Caco-2 (cell line): ENCODE measurements at regions not wholly inside any gene's neighbourhood (a gene's known extent, or its start where the extent isn't known, plus 50 kb on each side); places are given as distances from the start of the nearest gene placed in this dataset.

Experiments
- BruUV-seq: library from RNA; stranded (reverse); fragments of 400-500 nt; replicated peaks from 2 replicates; lab custom pipeline; 2021; lab: Mats Ljungman, UMichigan
- CTCF ChIA-PET: fragments of 300-600 bp; sonication (Branson Sonifier 250); formaldehyde crosslinking; loops from one replicate; lab custom pipeline; 2022; ENCODE audit warnings: antibody characterized with exemption; lab: Charles Lee
- POLR2A ChIA-PET: fragments of 300-600 bp; sonication (Branson Sonifier 250); formaldehyde crosslinking; loops from one replicate; lab custom pipeline; 2022; ENCODE audit warnings: antibody characterized with exemption; lab: Charles Lee
- DNase-seq, 2 experiments: peaks; one replicate each; pipeline versions ENCODE4 v3.0.0 to v3.0.0-alpha.2; 2020 to 2022
- H3K27me3 ChIP-seq: replicated peaks from 2 replicates; pipeline ENCODE4 v1.6.0; 2011; ENCODE audit warnings: low read length; ENCODE audit not compliant: control insufficient read depth, insufficient read depth
- H3K36me3 ChIP-seq: 2 replicates; pipeline ENCODE4 v1.5.1; 2011; ENCODE audit warnings: low read length; ENCODE audit not compliant: control insufficient read depth, insufficient read depth
- H3K4me1 ChIP-seq: fragments of 250-450 bp; sonication (Bioruptor Pico); 2 replicates; pipeline ENCODE4 v1.5.1; 2020; ENCODE audit warnings: mild to moderate bottlenecking
- H3K4me3 ChIP-seq: 2 replicates; pipeline ENCODE4 v1.5.1; 2011; ENCODE audit warnings: low read depth, mild to moderate bottlenecking, control low read depth, low read length
- H3K9me3 ChIP-seq: fragments of 250-450 bp; sonication (Bioruptor Pico); 2 replicates; pipeline ENCODE4 v1.5.1; 2020; ENCODE audit warnings: mild to moderate bottlenecking, moderate library complexity
- H3K27ac Mint-ChIP-seq: one replicate; pipeline ENCODE4 v1.8.0; 2022; ENCODE audit warnings: mixed read lengths; ENCODE audit not compliant: unreplicated experiment
- H3K27me3 Mint-ChIP-seq: one replicate; pipeline ENCODE4 v1.8.0; 2022; ENCODE audit warnings: mixed read lengths; ENCODE audit not compliant: insufficient read depth, unreplicated experiment
- H3K36me3 Mint-ChIP-seq: one replicate; pipeline ENCODE4 v1.8.0; 2022; ENCODE audit warnings: mild to moderate bottlenecking, mixed read lengths; ENCODE audit not compliant: insufficient read depth, unreplicated experiment
- H3K4me1 Mint-ChIP-seq: one replicate; pipeline ENCODE4 v1.8.0; 2022; ENCODE audit warnings: low read depth, mixed read lengths; ENCODE audit not compliant: unreplicated experiment
- H3K4me3 Mint-ChIP-seq: one replicate; pipeline ENCODE4 v1.8.0; 2022; ENCODE audit warnings: mild to moderate bottlenecking, moderate library complexity, mixed read lengths; ENCODE audit not compliant: unreplicated experiment
- H3K9me3 Mint-ChIP-seq: one replicate; pipeline ENCODE4 v1.8.0; 2022; ENCODE audit warnings: mixed read lengths; ENCODE audit not compliant: unreplicated experiment
- intact Hi-C: fragments of 100-400 bp; cut with micrococcal nuclease; formaldehyde crosslinking; loops from one replicate; pipeline ENCODE4 v1.10.0; 2022; ENCODE audit not compliant: unreplicated experiment
- TF ChIP-seq, protein P1 (sequence below), 2 experiments: fragments of 200-600 bp in 1 of 2; IDR thresholded peaks; 1 replicate in 1 of 2; 2 replicates in 1 of 2; pipeline versions ENCODE4 v1.5.1 to v1.8.0; 2011 to 2022; ENCODE audit warnings: antibody characterized with exemption in 1 of 2, control low read depth in 1 of 2, inconsistent platforms in 1 of 2, low read depth in 1 of 2, low read length in 1 of 2, mild to moderate bottlenecking in 1 of 2, moderate library complexity in 1 of 2; ENCODE audit not compliant: insufficient read depth in 1 of 2, severe bottlenecking in 1 of 2, unreplicated experiment in 1 of 2

- Histone ChIP-seq H3K4me3 (no peak overlapping the region), H3K4me1 (no peaks in the 10 kb centered on the region), H3K36me3 (no peaks in the 10 kb centered on the region), H3K27me3 (no peaks in the 10 kb centered on the region), H3K9me3 (no peaks in the 10 kb centered on the region)
- Mint-ChIP-seq H3K27me3 (peaks cover 6% of the 10 kb centered on the region), H3K4me1 (no peaks in the 10 kb centered on the region), H3K36me3 (no peaks in the 10 kb centered on the region), H3K4me3 (no peak overlapping the region), H3K9me3 (no peaks in the 10 kb centered on the region), H3K27ac (no peak overlapping the region)
- no TSS peak for BruUV-seq
- DNase-seq: no peak
- TF ChIP-seq, protein P1, sequence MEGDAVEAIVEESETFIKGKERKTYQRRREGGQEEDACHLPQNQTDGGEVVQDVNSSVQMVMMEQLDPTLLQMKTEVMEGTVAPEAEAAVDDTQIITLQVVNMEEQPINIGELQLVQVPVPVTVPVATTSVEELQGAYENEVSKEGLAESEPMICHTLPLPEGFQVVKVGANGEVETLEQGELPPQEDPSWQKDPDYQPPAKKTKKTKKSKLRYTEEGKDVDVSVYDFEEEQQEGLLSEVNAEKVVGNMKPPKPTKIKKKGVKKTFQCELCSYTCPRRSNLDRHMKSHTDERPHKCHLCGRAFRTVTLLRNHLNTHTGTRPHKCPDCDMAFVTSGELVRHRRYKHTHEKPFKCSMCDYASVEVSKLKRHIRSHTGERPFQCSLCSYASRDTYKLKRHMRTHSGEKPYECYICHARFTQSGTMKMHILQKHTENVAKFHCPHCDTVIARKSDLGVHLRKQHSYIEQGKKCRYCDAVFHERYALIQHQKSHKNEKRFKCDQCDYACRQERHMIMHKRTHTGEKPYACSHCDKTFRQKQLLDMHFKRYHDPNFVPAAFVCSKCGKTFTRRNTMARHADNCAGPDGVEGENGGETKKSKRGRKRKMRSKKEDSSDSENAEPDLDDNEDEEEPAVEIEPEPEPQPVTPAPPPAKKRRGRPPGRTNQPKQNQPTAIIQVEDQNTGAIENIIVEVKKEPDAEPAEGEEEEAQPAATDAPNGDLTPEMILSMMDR (IDR thresholded peaks at IDR 0.05; ENCODE audit: insufficient read depth in 1 of 2, low read depth in 1 of 2, low read length in 1 of 2, severe bottlenecking in 1 of 2, unreplicated experiment in 1 of 2): no peak
- intact Hi-C loops: no loop called here
- POLR2A ChIA-PET: no interaction called here
- CTCF ChIA-PET: no interaction called here
Observed at GRCh38 chr5:158373608-158374395, 514.9 kb upstream of the CLINT1 start.

DNA sequence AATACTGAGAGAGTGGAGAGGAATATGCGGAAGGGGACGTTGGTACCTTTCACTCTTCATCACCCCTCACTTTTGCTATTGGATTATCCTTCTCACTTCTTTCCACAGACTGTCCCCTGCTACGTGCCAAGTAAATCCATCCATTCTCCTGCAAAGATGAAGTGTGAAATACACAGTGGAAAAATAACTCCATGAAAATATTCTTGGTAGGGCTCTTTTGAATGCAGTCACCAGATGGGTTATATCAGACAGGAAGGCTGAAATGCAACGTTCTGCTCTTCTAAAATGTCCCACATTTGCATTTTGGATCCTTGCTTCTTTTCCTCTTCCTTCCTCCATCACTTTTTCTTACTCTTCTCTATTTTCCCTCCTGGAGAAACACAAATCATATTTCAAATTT, 510.3 kb upstream of the CLINT1 start:
- Mint-ChIP-seq H3K4me3 (no peak overlapping the region), H3K4me1 (peaks cover 6% of the 10 kb centered on the region), H3K36me3 (no peaks in the 10 kb centered on the region), H3K9me3 (no peaks in the 10 kb centered on the region), H3K27me3 (peaks cover 4% of the 10 kb centered on the region), H3K27ac (no peak overlapping the region)
- H3K36me3 ChIP-seq: no peaks in the 10 kb centered on the region
- H3K27me3 ChIP-seq: no peaks in the 10 kb centered on the region
- intact Hi-C loops: no loop called here
- no TSS peak for BruUV-seq
- no peak for DNase-seq
- peaks cover 10% of the 10 kb centered on the region for H3K4me1 ChIP-seq
- CTCF ChIA-PET: no interaction called here
- TF ChIP-seq, protein P1 (IDR thresholded peaks at IDR 0.05; ENCODE audit: insufficient read depth in 1 of 2, low read depth in 1 of 2, low read length in 1 of 2, severe bottlenecking in 1 of 2, unreplicated experiment in 1 of 2): no peak
- POLR2A ChIA-PET: no interaction called here
- H3K4me3 ChIP-seq: no peak overlapping the region
- H3K9me3 ChIP-seq: no peaks in the 10 kb centered on the region

- Mint-ChIP-seq H3K9me3 (no peaks in the 10 kb centered on the region), H3K27ac (no peak overlapping the region), H3K36me3 (no peaks in the 10 kb centered on the region), H3K4me3 (no peak overlapping the region), H3K27me3 (peaks cover 4% of the 10 kb centered on the region), H3K4me1 (peaks cover 6% of the 10 kb centered on the region)
- TF ChIP-seq, protein P1 (IDR thresholded peaks at IDR 0.05; ENCODE audit: insufficient read depth in 1 of 2, low read depth in 1 of 2, low read length in 1 of 2, severe bottlenecking in 1 of 2, unreplicated experiment in 1 of 2): no peak
- BruUV-seq: no TSS peak
- Histone ChIP-seq H3K4me1 (peaks cover 14% of the 10 kb centered on the region), H3K27me3 (no peaks in the 10 kb centered on the region), H3K9me3 (no peaks in the 10 kb centered on the region), H3K36me3 (no peaks in the 10 kb centered on the region), H3K4me3 (no peak overlapping the region)
- ChIA-PET POLR2A (no interaction called here), CTCF (no interaction called here)
- no peak for DNase-seq
- intact Hi-C loops: no loop called here
Observed at GRCh38 chr5:158368686-158369085, 509.7 kb upstream of the CLINT1 start.
